GM12873 (cell line): ENCODE measurements at regions not wholly inside any gene's neighbourhood (a gene's known extent, or its start where the extent isn't known, plus 50 kb on each side); places are given as distances from the start of the nearest gene placed in this dataset.

Experiments
- TF ChIP-seq, protein P1 (sequence below): IDR thresholded peaks from 2 replicates; pipeline ENCODE4 v1.5.1; 2012; ENCODE audit warnings: low read depth, mild to moderate bottlenecking, moderate library complexity, low read length, control low read depth; ENCODE audit not compliant: insufficient read depth; ENCODE audit errors: missing control alignments

DNA sequence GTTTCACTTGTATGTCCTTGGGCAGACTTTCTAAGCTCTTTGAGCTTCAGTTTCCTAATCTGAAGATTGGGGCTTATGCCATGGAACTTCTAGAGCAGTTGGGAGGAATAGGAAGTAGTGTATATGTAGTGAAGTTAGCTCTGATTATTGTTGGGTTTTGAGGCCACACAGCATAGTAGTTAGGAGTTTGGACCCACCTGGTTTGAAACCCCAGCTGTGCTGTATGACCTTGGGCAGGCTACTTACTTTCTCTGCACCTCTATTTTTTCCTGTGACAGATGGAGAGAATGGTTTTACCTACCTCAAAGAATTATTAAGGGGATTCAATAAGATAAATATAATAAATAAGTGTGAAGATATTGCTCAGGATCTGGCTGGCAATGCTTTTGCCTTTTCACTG lies 61.4 kb upstream of the ADRB1 start:
- TF ChIP-seq, protein P1, sequence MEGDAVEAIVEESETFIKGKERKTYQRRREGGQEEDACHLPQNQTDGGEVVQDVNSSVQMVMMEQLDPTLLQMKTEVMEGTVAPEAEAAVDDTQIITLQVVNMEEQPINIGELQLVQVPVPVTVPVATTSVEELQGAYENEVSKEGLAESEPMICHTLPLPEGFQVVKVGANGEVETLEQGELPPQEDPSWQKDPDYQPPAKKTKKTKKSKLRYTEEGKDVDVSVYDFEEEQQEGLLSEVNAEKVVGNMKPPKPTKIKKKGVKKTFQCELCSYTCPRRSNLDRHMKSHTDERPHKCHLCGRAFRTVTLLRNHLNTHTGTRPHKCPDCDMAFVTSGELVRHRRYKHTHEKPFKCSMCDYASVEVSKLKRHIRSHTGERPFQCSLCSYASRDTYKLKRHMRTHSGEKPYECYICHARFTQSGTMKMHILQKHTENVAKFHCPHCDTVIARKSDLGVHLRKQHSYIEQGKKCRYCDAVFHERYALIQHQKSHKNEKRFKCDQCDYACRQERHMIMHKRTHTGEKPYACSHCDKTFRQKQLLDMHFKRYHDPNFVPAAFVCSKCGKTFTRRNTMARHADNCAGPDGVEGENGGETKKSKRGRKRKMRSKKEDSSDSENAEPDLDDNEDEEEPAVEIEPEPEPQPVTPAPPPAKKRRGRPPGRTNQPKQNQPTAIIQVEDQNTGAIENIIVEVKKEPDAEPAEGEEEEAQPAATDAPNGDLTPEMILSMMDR = no peak

DNA sequence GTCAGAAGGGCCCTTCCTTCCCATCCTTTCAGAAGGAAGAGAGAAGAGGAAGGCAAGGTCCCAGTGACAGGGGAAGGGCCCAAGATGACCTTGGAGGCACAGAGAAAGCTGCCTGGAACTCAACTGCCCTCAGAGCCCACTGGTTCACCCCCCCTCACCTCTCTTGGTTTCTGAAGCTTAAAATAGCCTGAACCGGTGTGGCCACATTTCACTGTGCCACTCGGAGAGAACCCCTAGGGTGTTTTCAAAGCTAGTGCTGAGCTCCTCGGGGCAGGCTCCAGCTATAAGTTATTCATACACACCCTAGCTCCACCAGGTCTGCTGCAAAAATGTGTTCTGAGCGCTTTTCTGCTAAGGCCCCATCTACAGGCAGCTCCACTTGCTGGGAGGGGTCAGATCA lies 60.9 kb upstream of the ADRB1 start:
- TF ChIP-seq, protein P1 = no peak

DNA sequence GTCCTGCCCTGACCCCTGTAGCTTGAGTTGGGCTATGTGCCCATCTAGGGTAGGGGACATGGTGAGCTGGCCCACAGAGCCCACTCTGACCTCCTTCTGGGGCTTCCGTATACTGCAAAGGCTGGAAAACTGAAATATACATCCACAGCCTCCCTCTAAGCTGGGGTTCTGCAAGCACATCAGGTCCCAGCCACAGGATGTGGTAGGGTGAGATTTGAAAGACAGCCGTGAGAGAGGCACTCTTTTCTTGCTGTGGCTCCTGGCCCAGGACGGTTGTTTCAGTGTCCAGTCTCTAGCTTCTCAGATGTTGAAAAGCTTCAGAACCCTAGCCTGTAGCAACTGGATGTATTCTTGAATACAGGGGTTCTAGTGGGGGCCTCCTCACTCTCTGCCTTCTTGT lies 60.1 kb upstream of the ADRB1 start:
- TF ChIP-seq, protein P1 = no peak

DNA sequence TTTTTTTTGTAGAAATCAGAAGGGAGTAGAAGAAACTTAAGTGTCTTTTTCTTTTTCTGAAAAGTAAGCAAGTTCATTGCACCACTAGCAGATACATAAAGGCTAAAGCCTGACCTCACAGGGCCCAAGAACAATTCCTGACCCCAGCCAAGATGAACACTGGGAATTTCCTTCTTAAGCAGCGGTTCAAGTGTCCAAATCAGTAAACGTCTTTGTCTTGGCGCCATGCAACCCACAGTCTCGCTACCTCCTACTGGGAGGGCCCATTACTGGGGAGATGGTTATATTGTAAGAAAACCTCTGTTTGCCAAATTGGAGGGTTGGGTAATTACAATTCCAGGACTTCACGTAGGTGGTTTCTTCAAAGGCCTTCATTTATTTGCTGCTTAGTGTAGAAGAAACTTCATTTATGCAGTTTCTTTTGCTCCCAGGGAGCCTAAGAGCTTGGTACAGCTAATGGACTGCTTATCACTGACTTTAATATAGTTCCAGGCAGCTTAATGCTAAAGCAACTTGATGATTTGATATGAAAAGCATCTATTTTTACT lies 58.3 kb upstream of the ADRB1 start:
- TF ChIP-seq, protein P1 = no peak

DNA sequence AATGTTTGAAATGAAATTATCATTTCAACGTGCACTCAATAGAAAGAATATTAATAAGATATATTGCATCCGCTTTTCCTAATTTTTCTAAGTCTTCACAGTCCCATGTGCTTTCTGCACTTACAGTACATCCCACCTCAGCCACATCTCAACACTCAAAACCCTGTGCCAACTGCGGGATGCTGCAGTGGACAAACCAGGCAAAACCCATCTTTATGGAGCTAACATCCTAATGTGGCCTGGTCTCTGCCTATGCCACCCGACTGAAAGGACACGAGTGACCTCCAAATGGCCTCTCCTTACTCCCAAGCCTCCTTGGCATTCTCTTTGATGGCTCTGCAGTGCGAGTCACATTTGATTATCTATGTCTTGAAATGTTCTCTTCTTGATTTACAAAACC lies 57.4 kb upstream of the ADRB1 start:
- TF ChIP-seq, protein P1 = no peak

DNA sequence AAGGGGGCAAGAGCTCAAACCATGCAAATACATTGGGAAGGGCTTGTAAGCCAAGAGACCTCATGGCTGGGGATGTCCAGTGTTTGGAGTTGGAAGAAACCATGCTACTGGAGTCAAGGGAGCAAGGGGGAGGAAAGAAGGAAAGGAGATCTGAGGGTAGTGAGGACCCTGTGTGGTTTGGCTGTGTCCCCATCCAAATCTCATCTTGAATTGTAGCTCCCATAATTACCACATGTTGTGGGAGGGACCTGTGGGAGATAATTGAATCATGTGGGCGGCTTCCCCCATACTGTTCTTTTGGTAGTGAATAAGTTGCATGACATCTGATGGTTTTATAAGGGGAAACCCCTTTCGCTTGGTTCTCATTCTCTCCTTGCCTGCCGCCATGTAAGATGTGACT lies 56.5 kb upstream of the ADRB1 start:
- TF ChIP-seq, protein P1 = no peak

DNA sequence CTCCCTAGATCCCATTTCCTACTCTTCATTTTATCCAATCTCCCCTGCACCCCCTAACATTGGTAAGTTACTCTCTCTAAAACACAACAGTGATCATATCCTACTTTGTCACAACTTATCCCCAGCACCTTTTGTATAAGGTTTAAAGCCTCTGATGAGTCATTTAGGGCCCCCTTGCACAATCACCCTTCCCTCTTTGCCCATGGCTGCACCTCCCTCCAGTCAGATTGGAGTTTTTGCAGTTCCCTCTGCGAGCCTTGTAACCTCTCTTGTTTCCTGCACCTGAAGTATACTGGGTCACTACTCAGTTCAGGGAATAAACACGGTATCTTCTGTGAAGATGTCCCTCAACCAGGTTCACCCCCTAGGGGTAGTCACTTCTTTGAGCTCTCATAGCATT lies 55.9 kb upstream of the ADRB1 start:
- TF ChIP-seq, protein P1 = no peak
